Lung (tissue), 11 donors: ENCODE measurements at regions not wholly inside any gene's neighbourhood (a gene's known extent, or its start where the extent isn't known, plus 50 kb on each side); places are given as distances from the start of the nearest gene placed in this dataset.

ENCODE experiments used
- ATAC-seq: fragments of 200-7000 bp; cut with Tn5 transposase; one replicate; pipeline ENCODE4 v1.9.1; 2020; ENCODE audit warnings: moderate number of reproducible peaks; ENCODE audit not compliant: insufficient read depth, low FRiP score
- DNase-seq, 3 donors: peaks; one replicate each; pipeline ENCODE4 v3.0.0-alpha.2; 2013 to 2017
- H3K27ac ChIP-seq, 2 donors: one replicate each; pipeline ENCODE4 v1.5.1; 2013; ENCODE audit warnings: mild to moderate bottlenecking in 2 of 2, moderate library complexity in 2 of 2, control low read depth in 1 of 2, inconsistent platforms in 1 of 2, low read depth in 1 of 2, low read length in 1 of 2
- H3K27me3 ChIP-seq, 3 donors: one replicate each; pipeline ENCODE4 v1.5.1; 2013; ENCODE audit warnings: low read length in 2 of 3; ENCODE audit not compliant: control insufficient read depth in 3 of 3, insufficient read depth in 3 of 3
- H3K36me3 ChIP-seq, 4 donors: one replicate each; pipeline ENCODE4 v1.5.1; 2013; ENCODE audit warnings: low read length in 4 of 4, mild to moderate bottlenecking in 1 of 4, moderate library complexity in 1 of 4; ENCODE audit not compliant: control insufficient read depth in 4 of 4, insufficient read depth in 4 of 4
- H3K4me1 ChIP-seq, 5 donors: one replicate each; pipeline ENCODE4 v1.5.1; 2013; ENCODE audit warnings: low read length in 5 of 5, mild to moderate bottlenecking in 2 of 5, moderate library complexity in 1 of 5; ENCODE audit not compliant: control insufficient read depth in 5 of 5, insufficient read depth in 5 of 5
- H3K4me3 ChIP-seq: one replicate; pipeline ENCODE4 v1.5.1; 2013; ENCODE audit warnings: mild to moderate bottlenecking, control low read depth, moderate library complexity
- H3K9ac ChIP-seq, 2 donors: one replicate each; pipeline ENCODE4 v1.5.1; 2013; ENCODE audit warnings: low read length in 2 of 2, control low read depth in 1 of 2; ENCODE audit not compliant: insufficient read depth in 1 of 2
- H3K9me3 ChIP-seq, 4 donors: one replicate each; pipeline ENCODE4 v1.5.1; 2013; ENCODE audit warnings: low read length in 3 of 4, mild to moderate bottlenecking in 1 of 4, moderate library complexity in 1 of 4; ENCODE audit not compliant: control insufficient read depth in 4 of 4, insufficient read depth in 3 of 4
- CTCF ChIP-seq: IDR thresholded peaks from 2 replicates; pipeline ENCODE4 v1.5.1; 2012; ENCODE audit warnings: mild to moderate bottlenecking; ENCODE audit errors: control extremely low read depth, extremely low read depth
- WGBS, 2 donors: extraction: QIAGEN DNeasy Blood & Tissue Kit; methylation state at CpG; one replicate each; pipeline ENCODE4 v1.1.7; 2013; 5-methylcytosine and 5-hydroxymethylcytosine counted together
- donor health status: control.
- donor health status: control.
- donor health status: Bipolar disorder and iron deficiency.
- donor health status: healthy.
- donor health status: DM: yes; HTN: yes; CAD: no.

GRCh38 chr4:151854731-151855130, 93.9 kb upstream of the GATB start:
- peaks cover 0 to 8% (median 0%) of the 10 kb centered on the region in 5 donors for H3K4me1 ChIP-seq
- 85 to 87% methylated on average over 1 of the region's 1 CpG for WGBS, 2 donors
- no peaks in the 10 kb centered on the region for H3K9me3 ChIP-seq
- DNase-seq (no peak), ATAC-seq (no peak)
- H3K36me3 ChIP-seq, result no peaks in the 10 kb centered on the region
- H3K4me3 ChIP-seq, result no peak overlapping the region
- H3K27me3 ChIP-seq, result no peaks in the 10 kb centered on the region
- H3K9ac ChIP-seq, result no peak overlapping the region
- TF ChIP-seq CTCF, result no peak
- H3K27ac ChIP-seq, result no peak overlapping the region

GRCh38 chr4:151853034-151853433, 92.2 kb upstream of the GATB start:
- H3K4me1 ChIP-seq, result peaks cover 0 to 8% (median 0%) of the 10 kb centered on the region in 5 donors
- H3K36me3 ChIP-seq, result no peaks in the 10 kb centered on the region
- H3K9me3 ChIP-seq, result no peaks in the 10 kb centered on the region
- ATAC-seq (no peak), DNase-seq (no peak)
- 42 to 57% methylated on average over 4 of the region's 4 CpGs for WGBS, 2 donors
- H3K27ac ChIP-seq, result no peak overlapping the region
- TF ChIP-seq CTCF, result no peak
- H3K4me3 ChIP-seq, result no peak overlapping the region
- H3K27me3 ChIP-seq, result no peaks in the 10 kb centered on the region
- no peak overlapping the region for H3K9ac ChIP-seq

GRCh38 chr4:151852202-151852601, 91.4 kb upstream of the GATB start:
- Histone ChIP-seq H3K9me3 (no peaks in the 10 kb centered on the region), H3K4me1 (peaks cover 0 to 4% (median 0%) of the 10 kb centered on the region in 5 donors), H3K27me3 (no peaks in the 10 kb centered on the region), H3K9ac (no peak overlapping the region), H3K4me3 (no peak overlapping the region), H3K36me3 (no peaks in the 10 kb centered on the region), H3K27ac (no peak overlapping the region)
- DNase-seq (no peak), ATAC-seq (no peak)
- TF ChIP-seq CTCF, result no peak
- 41 to 87% methylated on average over 2 of the region's 2 CpGs for WGBS, 2 donors

- TF ChIP-seq CTCF, result no peak
- no peaks in the 10 kb centered on the region for H3K36me3 ChIP-seq
- 95 to 97% methylated on average over 2 of the region's 2 CpGs for WGBS, 2 donors
- H3K9ac ChIP-seq, result no peak overlapping the region
- H3K4me3 ChIP-seq, result no peak overlapping the region
- H3K4me1 ChIP-seq, result no peaks in the 10 kb centered on the region
- no peaks in the 10 kb centered on the region for H3K9me3 ChIP-seq
- H3K27ac ChIP-seq, result no peak overlapping the region
- no peaks in the 10 kb centered on the region for H3K27me3 ChIP-seq
- DNase-seq (no peak), ATAC-seq (no peak)
Measured at GRCh38 chr4:151851354-151851753, 90.5 kb upstream of the GATB start.
